ENCODE measurements at regions not wholly inside any gene's neighbourhood (a gene's known extent, or its start where the extent isn't known, plus 50 kb on each side); places are given as distances from the start of the nearest gene placed in this dataset.

DNA sequence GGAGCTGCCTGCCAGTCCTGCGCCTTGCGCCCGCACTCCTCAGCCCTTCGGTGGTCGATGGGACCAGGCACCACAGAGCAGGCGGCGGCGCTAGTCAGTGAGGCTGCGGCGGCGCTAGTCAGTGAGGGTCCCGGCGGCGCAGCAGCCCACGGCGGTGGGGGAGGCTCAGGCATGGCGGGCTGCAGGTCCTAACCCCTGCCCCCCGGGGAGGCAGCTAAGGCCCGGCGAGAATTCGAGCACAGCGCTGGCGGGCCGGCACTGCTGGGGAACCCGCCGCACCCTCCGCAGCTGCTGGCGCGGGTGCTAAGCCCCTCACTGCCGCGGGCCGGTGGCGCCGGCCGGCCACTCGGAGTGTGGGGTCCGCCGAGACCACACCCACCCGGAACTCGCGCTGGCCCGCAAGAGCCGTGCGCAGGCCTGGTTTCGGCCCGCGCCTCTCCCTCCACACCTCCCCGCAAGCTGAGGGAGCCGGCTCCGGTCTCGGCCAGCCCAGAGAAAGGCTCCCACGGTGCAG is 867.4 kb downstream of the DSC3 start:
- TF ChIP-seq POLR2A (IDR thresholded peaks at IDR 0.05): no peak
- TF ChIP-seq, protein P1, sequence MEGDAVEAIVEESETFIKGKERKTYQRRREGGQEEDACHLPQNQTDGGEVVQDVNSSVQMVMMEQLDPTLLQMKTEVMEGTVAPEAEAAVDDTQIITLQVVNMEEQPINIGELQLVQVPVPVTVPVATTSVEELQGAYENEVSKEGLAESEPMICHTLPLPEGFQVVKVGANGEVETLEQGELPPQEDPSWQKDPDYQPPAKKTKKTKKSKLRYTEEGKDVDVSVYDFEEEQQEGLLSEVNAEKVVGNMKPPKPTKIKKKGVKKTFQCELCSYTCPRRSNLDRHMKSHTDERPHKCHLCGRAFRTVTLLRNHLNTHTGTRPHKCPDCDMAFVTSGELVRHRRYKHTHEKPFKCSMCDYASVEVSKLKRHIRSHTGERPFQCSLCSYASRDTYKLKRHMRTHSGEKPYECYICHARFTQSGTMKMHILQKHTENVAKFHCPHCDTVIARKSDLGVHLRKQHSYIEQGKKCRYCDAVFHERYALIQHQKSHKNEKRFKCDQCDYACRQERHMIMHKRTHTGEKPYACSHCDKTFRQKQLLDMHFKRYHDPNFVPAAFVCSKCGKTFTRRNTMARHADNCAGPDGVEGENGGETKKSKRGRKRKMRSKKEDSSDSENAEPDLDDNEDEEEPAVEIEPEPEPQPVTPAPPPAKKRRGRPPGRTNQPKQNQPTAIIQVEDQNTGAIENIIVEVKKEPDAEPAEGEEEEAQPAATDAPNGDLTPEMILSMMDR (IDR thresholded peaks at IDR 0.05): no peak

Data from uterus (tissue), 2 donors.